GM19043 (cell line): ENCODE measurements at regions not wholly inside any gene's neighbourhood (a gene's known extent, or its start where the extent isn't known, plus 50 kb on each side); places are given as distances from the start of the nearest gene placed in this dataset.

Experiments used
- ATAC-seq: cut with Tn5 transposase; IDR thresholded peaks from one replicate; pipeline ENCODE4 v1.9.1; 2021; ENCODE audit warnings: low read depth; ENCODE audit not compliant: unreplicated experiment

- no peak for ATAC-seq
Observed at GRCh38 chr10:129305046-129305445, 162.0 kb upstream of the MGMT start.

DNA sequence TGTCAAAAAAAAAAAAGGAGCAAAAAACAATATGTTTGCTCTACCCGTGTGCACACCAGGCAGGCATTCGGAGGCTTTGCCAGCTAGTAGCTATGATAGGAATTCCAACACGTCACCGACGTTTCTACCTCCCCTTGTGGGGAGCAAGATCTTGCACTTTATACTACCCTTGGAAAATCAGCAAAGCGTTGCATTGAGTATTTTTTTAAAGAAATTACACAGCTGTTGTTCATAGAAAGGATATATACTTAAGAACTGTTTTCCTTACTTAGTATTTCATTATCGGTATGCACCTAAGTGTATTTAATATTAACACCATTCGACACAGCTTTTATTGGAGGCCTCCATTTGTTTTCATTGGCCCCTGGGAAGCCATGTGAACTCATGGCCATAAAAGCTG, 159.9 kb upstream of the MGMT start:
- ATAC-seq = no peak

DNA sequence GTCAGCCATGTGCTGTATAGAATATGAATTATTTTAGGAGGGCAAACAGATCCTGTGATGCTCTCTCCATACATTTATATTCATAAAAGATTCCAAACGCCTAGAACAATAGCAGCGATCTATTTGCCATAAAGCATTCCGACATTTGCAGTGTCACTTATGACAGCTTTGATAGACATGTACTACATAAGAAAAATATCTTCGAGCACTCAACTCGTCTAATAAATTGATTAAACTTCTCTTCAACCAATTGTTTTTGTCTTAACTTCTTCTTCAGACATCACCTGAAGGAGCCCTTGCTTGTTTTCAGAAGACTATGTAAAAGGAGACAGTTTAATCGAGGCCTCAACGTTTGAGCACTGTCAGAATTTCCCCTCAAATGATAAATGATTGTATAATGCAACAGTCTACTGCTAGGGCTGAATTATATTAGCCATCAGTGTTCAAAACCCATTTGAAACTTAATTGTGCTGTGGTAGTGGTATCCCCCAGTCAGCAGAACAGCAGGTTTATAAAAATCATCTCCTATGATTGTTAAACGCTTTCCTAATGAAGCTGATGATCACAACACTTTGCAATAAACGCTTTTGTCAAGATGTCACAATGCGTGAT, 158.0 kb upstream of the MGMT start:
- ATAC-seq = no peak

- no peak for ATAC-seq
Observed at GRCh38 chr10:129309565-129309964, 157.5 kb upstream of the MGMT start.

GRCh38 chr10:129310881-129311280, 156.2 kb upstream of the MGMT start:
- ATAC-seq = no peak

GRCh38 chr10:129319934-129320333, 147.1 kb upstream of the MGMT start:
- no peak for ATAC-seq

DNA sequence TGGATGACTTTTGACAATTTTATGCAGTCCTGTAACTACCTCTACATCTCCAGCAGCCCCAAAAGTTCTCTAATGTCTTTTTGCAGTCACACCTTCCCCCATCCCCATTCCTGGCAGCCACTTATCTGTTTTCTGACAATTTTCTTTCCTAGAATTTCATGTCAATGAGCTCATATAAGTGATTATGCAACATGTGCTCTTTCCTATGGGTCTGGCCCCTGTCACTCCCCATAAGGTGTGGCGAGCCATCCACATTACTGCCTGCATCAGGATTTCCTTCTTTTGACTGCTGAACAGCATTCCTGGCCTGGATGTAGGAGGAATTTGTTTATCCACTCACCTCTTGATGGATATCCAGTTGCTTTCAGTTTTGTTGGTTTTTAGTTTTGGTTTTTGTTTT, 146.7 kb upstream of the MGMT start:
- ATAC-seq = no peak

- ATAC-seq = no peak
Observed at GRCh38 chr10:129321727-129322126, 145.3 kb upstream of the MGMT start.

DNA sequence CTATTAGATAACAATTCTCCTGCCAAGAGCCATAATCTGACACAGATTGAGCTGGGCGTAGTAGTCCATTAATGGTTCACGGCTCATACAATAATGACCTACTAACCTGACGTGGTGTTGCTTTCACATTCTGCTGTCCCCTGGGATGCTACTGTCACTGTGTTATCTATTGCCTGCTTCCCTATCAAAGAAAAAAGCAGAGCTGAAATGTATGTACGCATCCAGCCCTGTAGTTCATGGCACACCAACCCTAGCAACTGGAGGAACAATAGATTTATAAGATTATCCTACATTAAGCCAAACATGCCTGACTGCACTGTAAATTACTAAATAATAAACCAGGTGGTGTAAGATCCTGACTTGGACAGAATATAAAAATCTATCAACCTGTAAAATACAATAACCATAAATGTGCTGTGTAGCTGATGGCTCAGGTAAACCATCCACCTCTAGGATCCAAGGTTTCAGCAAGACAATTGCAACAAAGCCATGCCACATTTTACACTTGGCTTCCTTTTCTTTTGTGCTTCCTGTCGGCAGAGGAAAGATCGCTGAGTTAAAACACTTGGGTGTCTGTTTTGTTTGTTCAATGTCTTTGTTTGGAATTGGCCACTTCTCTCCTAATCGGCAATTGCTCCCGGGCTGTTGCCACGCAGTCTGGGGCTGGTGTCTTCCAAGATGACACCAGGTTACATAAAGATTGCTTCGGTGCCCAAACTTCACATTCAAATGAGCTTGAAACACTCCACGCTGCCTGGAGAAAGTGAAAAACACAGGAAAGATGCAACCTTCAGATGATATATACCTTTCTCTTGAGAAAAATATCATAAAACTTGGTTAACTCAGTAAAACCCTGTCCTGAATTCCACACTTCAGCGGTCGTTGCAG, 143.9 kb upstream of the MGMT start:
- ATAC-seq = no peak

DNA sequence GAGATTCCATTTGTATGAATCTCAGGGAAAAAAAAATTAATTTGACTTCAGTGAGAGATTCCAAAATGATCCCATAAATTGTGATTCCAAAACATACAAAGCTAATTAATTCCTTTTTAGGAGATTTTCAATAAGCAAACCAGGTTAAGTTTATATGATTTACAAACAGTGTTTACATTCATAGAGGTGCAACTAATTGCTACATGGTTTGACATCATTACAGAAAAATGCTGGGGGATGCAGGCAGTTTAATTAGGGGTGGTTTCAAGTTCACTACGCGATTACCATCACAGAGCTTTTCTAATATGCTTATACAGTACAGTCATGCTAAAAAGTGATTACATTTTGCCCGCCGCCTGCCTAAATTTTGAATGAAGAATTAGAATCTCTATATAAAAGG, 143.2 kb upstream of the MGMT start:
- ATAC-seq = no peak

DNA sequence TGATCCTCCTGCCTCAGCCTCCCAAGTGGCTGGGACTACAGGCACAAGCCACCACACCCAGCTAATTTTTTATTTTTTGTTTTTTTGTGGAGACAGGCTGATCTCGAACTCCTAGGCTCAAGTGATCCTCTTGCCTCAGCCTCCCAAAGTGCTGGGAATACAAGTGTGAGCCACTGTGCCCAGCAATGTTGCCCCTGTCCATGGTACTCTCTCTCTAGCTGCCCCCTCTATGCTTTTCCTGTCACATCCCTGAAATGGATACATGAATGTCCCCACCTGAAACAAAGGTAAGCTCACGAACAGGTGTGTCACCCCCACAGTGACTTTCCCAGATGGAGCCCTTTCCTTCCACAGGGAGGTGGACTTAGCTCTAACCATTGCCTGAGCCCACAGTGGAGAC, 141.1 kb upstream of the MGMT start:
- ATAC-seq = no peak

DNA sequence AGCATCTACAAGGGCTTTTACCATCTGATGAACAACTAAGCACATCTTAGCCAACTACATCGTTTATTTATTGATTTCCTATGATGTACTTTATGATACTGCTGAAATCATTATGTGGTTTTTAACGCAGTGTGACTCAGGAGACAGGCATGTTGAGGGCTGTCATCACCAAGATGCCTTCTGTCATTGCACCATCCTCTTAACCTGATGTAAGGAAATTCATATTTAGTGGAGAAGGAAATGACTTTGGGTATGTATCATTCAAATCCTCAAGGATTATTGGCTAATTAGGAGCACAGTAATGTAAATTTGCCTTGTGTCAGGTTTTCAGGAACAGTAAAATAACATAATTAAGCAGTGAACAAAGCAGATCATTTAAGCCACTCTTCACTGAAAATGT, 138.5 kb upstream of the MGMT start:
- ATAC-seq = no peak

- ATAC-seq = no peak
Observed at GRCh38 chr10:129329385-129330055, 137.5 kb upstream of the MGMT start.

DNA sequence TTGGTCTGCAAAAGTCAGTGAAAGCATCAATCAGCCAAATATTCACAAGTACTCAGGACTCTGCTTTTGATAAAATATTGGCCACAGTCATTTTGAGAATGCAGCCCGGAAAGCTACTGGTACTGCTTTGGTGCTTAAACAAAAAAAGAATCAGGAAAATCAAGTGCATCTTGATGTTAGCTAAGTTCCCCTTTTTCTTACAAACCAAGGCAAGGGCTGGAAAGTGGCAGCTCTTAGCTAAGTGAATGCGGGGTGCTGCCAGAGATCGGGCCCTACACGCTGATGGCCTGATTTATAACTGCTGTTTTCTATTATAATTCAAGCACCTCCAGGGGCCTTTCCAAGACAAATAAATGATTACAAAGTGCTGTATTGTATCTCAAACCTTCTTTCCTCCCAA, 136.8 kb upstream of the MGMT start:
- ATAC-seq = no peak

- ATAC-seq = no peak
Observed at GRCh38 chr10:129331207-129331838, 135.7 kb upstream of the MGMT start.

DNA sequence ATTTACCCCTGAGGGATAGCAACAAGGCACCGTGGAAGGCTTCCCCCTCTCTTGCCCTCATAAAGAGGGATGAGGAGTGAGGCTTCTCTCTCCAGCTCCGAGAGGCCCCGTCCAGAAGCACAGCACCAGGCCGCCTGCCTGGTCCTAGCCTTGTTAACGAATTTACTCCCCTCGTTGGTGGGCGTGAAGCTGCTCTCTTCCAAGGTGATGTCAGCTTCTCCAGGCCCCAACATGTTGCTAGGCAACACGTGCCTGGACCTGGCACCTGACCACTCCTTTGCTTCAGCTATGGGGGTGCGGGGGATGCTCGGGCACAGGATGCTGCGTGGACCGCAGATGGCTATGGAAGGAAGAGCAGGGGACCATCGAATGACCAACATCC, 135.2 kb upstream of the MGMT start:
- ATAC-seq = no peak

GRCh38 chr10:129332476-129332875, 134.6 kb upstream of the MGMT start:
- no peak for ATAC-seq

- ATAC-seq = no peak
Observed at GRCh38 chr10:129333706-129334105, 133.3 kb upstream of the MGMT start.

DNA sequence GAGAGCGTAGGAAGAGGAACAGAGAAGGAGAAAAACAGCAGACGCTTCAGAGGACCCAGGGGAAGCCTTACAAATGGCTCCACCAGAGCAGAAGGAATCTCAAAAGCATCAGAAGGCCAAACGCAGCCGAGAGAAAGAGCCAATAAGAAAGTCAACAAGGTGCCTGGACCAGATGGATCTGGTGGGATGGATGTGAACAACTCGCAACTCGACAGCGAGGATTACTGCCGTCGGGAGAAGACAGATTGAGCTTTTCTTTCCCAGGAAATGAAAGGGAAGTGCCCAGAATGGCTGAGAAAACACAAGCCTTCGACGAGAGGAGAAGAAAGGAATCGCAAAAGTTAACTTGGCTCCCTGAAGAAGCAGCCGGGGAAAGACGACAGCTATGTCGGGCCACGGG, 132.8 kb upstream of the MGMT start:
- no peak for ATAC-seq

DNA sequence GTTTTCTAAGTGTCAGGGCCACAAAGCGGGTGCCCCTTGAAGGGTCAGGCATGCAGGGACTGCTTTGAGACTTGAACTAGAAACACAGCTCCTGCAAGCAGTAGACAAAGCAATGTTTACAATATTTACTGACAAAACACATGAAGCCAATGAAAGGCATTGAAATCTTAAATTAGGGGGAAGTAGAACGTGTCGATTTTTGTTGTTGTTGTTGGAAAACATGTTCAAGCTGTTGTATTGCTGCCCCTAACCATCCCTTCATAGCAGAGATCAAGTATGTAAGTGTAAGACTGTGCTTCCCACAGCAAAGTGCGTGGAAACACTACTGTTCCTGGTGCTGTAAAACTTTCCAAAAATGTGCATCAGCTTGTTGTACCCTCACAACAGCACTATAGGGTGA, 131.6 kb upstream of the MGMT start:
- no peak for ATAC-seq

DNA sequence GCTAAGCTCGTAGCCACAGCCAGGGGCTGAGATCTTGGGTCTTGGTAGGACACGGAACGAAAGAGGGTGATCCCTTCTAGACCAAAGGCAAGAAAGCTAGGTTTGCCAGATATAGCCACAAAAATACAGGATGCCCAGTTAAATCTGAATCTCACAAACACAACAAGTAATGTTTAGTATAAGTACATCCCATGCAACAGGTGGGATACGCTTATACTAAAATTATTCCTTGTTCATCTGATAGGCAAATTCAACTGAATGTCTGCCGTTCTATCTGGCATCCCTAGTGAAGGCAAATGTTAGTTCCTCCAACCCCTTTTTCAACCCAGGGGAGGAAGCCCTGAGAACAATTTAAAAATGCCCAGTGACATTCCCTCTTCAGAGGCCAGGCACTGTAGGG, 131.1 kb upstream of the MGMT start:
- ATAC-seq = no peak
